Forelimb muscle (tissue), 1 donor: ENCODE measurements at regions not wholly inside any gene's neighbourhood (a gene's known extent, or its start where the extent isn't known, plus 50 kb on each side); places are given as distances from the start of the nearest gene placed in this dataset.

ENCODE experiments used
- DNase-seq: peaks from one replicate; pipeline ENCODE4 v3.0.0-alpha.2; 2013; ENCODE audit warnings: low read depth

DNA sequence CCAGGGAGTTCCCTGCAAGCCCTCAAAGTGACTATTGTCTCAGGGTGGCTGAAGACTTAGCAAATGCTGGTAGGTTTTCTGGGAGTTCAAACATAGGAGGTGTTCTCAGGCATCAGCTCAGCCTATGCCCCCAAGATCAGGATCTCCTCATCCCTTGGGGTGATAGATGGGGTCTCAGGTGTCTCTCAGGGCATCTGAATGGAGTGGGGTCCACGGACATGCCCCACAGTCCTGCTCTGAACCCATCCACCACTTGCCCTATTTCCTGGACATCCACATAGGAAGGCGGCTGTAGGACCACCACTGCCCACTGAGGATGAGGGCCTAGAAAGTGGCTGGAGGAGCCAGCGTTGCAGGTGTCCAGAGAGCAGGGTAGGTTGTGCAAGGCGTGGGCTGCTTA is 287.0 kb upstream of the CXCR4 start:
- no peak for DNase-seq

GRCh38 chr2:136404176-136404575 is 286.2 kb upstream of the CXCR4 start:
- peak; percentile 14 for DNase-seq

GRCh38 chr2:136402281-136402680 is 284.3 kb upstream of the CXCR4 start:
- DNase-seq: no peak

DNA sequence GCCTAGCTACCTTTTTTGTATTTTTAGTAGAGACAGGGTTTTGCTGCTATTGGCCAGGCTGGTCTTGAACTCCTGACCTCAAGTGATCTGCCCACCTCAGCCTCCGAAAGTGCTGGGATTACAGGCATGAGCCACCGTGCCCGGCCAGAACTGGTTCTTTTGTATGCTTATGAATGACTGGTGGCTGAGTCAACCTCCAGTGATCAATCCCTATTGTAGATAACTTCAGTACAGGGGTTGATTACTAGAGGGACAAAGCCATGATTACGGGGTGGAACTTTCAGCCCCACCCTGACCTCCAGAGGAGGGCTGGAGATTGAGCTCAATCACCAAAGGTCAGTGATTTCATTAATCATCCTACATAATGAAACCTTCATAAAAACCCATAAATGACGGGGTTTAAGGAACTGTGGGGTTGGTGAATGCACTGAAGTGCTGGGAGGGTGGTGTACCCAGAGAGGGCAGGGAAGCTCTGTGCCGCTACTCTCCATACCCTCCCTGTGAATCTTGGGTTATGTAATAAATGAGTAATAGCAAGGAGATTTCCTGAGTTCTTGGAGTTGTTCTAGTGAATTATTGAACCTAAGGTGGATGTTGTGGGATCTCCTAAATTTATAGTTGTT is 281.8 kb upstream of the CXCR4 start:
- no peak for DNase-seq

- DNase-seq: no peak
Measured at GRCh38 chr2:136395582-136395981, 277.6 kb upstream of the CXCR4 start.

GRCh38 chr2:136394136-136395060 is 276.4 kb upstream of the CXCR4 start:
- DNase-seq: no peak

GRCh38 chr2:136393514-136393913 is 275.6 kb upstream of the CXCR4 start:
- DNase-seq: no peak

- DNase-seq: no peak
Measured at GRCh38 chr2:136392897-136393505, 275.1 kb upstream of the CXCR4 start.

DNA sequence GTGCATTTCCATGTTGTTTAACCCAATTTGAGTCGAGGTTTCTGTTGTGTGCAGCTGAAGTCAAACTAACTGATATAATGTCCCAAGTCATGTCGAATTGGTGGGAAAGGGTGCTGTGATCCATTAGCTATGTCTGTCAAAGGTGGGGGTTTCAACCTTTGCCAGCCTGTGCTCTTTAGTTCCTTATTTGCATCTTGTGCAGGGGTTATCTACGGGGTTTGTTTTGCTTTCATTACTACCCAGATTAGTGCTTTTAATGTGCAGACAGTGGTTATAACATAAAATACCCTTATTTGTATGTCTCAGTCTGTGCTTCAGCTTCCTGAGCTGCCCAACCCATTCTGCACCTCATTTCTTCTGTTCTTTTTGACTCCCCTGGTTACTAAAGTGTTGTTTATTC is 271.9 kb upstream of the CXCR4 start:
- no peak for DNase-seq

DNA sequence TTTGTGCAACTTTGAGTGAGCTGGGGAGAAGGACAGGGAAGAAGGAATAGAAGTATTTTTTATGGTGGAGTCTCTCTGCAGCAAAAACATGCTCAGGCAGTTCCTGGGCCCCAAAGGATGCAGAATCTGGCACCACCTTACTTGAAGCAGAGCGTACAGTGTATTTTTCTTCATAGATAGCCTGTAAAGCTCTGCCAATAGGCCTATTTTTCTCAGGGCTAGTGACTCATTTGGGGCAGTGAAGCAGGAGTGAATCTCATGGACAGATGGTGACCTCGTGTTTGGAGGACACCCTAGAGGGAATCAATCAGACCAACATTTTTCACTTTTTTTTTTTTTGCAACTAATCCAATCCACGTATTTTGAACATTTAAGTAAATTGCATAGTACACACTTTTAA is 268.1 kb upstream of the CXCR4 start:
- peak; percentile 60 for DNase-seq

DNA sequence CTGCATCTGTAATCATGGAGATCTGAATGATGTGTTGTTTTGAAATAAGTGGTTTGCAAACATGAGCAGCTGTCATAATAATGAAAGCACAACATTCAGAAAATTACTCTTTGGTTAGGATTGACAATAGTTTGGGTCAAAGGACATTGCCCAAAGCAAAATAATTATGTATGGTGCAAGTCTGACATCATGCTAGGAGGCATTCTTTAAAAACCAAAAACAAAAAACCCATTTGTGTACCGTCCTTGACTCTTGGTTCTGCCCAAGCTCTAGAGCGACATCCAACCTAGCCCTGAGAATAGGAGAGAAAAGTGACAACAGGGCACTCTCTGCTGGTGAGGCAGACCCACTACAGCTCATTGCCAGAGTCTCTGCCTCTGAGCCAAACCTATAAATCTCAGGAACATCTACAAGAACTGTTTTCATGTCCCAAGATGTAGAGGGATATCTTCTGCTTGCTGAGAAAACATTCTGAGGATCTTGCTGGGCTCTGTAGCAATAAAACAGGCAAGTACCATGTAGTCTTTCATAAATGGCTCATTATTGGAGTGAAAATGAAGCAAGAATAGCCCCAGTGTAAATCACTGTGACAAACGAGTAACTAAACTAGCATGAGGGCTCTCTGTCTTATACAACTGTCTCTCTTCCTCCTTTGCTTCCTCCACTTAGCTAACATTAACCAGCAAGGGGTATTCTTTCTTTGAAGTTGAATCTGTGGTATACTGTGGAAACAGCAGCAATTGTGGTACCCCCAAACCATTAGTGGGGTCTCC is 266.8 kb upstream of the CXCR4 start:
- DNase-seq: no peak

GRCh38 chr2:136383167-136383566 is 265.2 kb upstream of the CXCR4 start:
- no peak for DNase-seq

DNA sequence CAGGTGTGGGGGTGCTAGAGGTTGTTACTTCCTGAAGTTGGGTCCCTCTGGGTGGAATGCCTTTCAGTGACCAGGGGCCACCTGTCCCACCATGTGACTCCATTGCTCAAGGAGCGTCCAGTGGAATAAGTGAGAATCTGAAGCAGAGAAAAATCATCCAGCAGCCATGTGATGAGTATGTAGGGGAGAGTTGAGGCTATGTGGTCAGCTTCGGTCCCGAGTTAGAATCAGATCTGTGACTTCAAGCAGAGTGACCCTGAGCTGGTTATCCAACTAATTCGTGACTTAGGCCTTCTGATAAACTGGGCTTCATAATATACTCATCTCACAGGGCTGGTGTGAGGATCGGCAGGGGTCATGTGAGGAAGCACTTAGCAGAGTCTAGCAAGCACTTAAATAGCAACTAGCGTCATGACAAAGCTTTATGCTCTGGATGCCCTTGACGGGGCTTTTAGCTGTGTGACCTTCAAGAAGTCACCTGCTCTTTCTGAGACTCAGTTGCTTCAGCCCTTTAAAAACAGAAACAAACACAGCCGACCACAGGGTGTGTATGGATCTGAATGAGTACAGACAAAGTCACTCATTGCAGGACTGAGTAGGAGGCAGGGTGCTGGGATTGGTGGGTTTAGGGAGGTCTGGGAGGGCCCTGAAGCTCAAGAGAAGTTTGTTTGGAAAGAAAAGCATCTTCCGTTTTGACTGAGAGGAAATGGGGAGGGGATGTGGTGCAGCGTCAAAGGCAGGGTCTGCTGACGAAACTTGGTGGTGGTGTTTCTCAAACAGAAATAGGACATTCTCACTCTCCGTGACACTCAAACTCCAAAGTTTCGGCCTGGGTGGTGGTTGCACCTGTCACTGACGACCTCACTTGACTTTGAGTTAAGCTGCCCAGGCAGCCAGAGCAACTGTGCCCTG is 264.0 kb upstream of the CXCR4 start:
- no peak for DNase-seq

DNA sequence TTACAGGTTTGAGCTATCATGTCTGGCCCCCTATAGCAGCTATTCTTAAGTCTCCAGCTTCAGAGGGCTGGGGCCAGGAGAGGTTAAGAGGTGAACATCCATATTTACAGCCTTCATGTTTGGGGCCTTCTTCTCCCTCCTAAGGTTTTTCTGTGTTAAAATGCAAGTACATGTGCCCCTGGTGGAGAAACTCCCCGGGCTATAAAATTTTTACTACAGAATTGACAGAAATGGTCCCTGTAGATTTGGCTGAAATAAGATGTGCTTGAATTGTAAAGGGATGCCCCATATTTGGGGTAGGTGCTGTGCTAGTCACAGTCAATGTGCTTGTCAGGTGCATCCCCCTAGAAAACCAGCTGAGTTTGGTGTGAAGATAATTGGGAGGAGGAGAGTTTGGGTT is 263.3 kb upstream of the CXCR4 start:
- DNase-seq: no peak

- no peak for DNase-seq
Measured at GRCh38 chr2:136378712-136379595, 261.0 kb upstream of the CXCR4 start.

GRCh38 chr2:136377423-136378382 is 259.8 kb upstream of the CXCR4 start:
- no peak for DNase-seq

- DNase-seq: no peak
Measured at GRCh38 chr2:136376798-136377211, 258.9 kb upstream of the CXCR4 start.

GRCh38 chr2:136376211-136376610 is 258.3 kb upstream of the CXCR4 start:
- no peak for DNase-seq
